ENCODE measurements at regions not wholly inside any gene's neighbourhood (a gene's known extent, or its start where the extent isn't known, plus 50 kb on each side); places are given as distances from the start of the nearest gene placed in this dataset.
"Not testable (repeated sequence)": the region's sequence is repeated elsewhere in the genome, so short reads cannot be mapped to it uniquely, and the experiment has no call there.

GRCh38 chr10:120112809-120113208 lies 220.3 kb downstream of the SEC23IP start:
- no peak for DNase-seq

- DNase-seq, result no peak
Measured at GRCh38 chr10:120115959-120116358, 223.4 kb downstream of the SEC23IP start.

GRCh38 chr10:120121768-120122167 lies 229.2 kb downstream of the SEC23IP start:
- DNase-seq, result no peak

GRCh38 chr10:120131183-120131582 lies 238.7 kb downstream of the SEC23IP start:
- DNase-seq, result no peak

- DNase-seq, result no peak
Measured at GRCh38 chr10:120132811-120133210, 240.3 kb downstream of the SEC23IP start.

- no peak for DNase-seq
Measured at GRCh38 chr10:120138689-120139088, 246.2 kb downstream of the SEC23IP start.

GRCh38 chr10:120145107-120145506 lies 252.6 kb downstream of the SEC23IP start:
- no peak for DNase-seq

- DNase-seq, result no peak
Measured at GRCh38 chr10:120156614-120157274, 264.2 kb downstream of the SEC23IP start.

GRCh38 chr10:120161111-120161510 lies 268.6 kb downstream of the SEC23IP start:
- DNase-seq, result no peak

- no peak for DNase-seq
Measured at GRCh38 chr10:120162471-120162870, 269.9 kb downstream of the SEC23IP start.

GRCh38 chr10:120172356-120172755 lies 279.8 kb downstream of the SEC23IP start:
- no peak for DNase-seq

- DNase-seq, result no peak
Measured at GRCh38 chr10:120174491-120174890, 282.0 kb downstream of the SEC23IP start.

- no peak for DNase-seq
Measured at GRCh38 chr10:120177330-120177729, 279.7 kb upstream of the PLPP4 start.

GRCh38 chr10:120180160-120180559 lies 276.9 kb upstream of the PLPP4 start:
- DNase-seq, result no peak

GRCh38 chr10:120181154-120181553 lies 275.9 kb upstream of the PLPP4 start:
- no peak for DNase-seq

- DNase-seq, result no peak
Measured at GRCh38 chr10:120182431-120182830, 274.6 kb upstream of the PLPP4 start.

- no peak for DNase-seq
Measured at GRCh38 chr10:120183546-120183945, 273.5 kb upstream of the PLPP4 start.

GRCh38 chr10:120184547-120185337 lies 272.3 kb upstream of the PLPP4 start:
- DNase-seq, result no peak

GRCh38 chr10:120186506-120186905 lies 270.5 kb upstream of the PLPP4 start:
- no peak for DNase-seq

GRCh38 chr10:120187168-120187567 lies 269.9 kb upstream of the PLPP4 start:
- DNase-seq, result not testable (repeated sequence)

- no peak for DNase-seq
Measured at GRCh38 chr10:120188950-120189349, 268.1 kb upstream of the PLPP4 start.

GRCh38 chr10:120195984-120196712 lies 260.9 kb upstream of the PLPP4 start:
- DNase-seq, result no peak

GRCh38 chr10:120204877-120205276 lies 252.2 kb upstream of the PLPP4 start:
- no peak for DNase-seq
